ENCODE measurements at regions not wholly inside any gene's neighbourhood (a gene's known extent, or its start where the extent isn't known, plus 50 kb on each side); places are given as distances from the start of the nearest gene placed in this dataset.
"Not testable (repeated sequence)": the region's sequence is repeated elsewhere in the genome, so short reads cannot be mapped to it uniquely, and the experiment has no call there.

- not testable (repeated sequence) for DNase-seq (ENCODE audit: low read depth in 2 of 2)
Observed at GRCh38 chr7:66456431-66456830, 172.2 kb upstream of the KCTD7 start.

DNA sequence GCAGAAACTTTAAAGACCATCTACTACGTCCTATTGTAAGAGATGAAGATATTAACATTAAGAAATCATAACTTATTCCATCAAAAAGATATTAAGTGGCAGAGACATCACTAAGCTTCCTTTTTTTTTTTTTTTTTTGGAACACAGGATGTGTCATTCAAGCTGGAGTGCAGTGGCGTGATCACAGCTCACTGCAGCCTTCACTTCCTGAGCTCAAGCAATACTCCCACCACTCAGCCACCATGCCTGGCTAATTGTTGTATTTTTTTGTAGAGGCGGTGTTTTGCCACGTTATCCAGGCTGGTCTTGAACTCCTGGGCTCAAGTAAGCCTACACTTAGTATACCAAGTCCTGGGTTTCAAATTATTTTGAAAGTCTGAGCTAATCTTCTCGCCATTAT is 169.7 kb upstream of the KCTD7 start:
- DNase-seq (ENCODE audit: low read depth in 2 of 2), result not testable (repeated sequence)

GRCh38 chr7:66459783-66460413 is 168.8 kb upstream of the KCTD7 start:
- not testable (repeated sequence) for DNase-seq (ENCODE audit: low read depth in 2 of 2)

- no peak for DNase-seq (ENCODE audit: low read depth in 2 of 2)
Observed at GRCh38 chr7:66460921-66461361, 167.7 kb upstream of the KCTD7 start.

DNA sequence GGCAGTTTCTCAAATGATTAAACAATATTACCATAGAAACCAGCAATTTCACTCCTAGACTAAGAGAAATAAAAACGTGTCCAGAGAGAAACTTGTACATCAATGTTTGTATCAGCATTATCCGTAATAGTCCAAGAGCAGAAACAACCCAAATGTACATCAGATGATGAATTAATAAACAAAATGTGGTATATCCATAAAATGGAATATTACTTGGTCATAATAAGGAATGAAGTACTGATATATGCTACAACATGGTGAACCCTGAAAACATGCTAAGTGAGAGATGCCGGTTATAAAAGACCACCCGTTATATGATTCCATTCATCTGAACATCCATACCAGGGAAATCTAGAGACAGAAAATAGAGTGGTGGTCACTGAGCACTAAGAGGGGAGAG is 167.3 kb upstream of the KCTD7 start:
- DNase-seq (ENCODE audit: low read depth in 2 of 2), result not testable (repeated sequence)

DNA sequence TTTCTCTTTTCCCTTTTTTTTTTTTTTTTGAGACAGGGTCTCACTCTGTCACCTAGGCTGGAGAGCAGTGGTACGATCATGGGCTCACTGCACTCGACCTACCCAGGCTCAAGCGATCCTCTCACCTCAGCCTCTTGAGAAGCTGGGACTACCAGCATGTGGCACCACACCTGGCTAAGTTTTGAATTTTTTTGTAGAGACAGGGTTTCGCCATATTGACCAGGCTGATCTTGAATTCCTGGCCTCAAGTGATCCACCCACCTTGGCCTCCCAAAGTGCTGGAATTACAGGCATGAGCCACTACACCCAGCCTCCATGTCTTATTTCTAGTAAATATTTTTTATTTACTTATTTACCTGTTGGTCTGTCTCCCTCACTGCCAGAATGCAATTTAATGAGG is 165.8 kb upstream of the KCTD7 start:
- DNase-seq (ENCODE audit: low read depth in 2 of 2), result not testable (repeated sequence)

GRCh38 chr7:66464059-66464458 is 164.6 kb upstream of the KCTD7 start:
- no peak for DNase-seq (ENCODE audit: low read depth in 2 of 2)

DNA sequence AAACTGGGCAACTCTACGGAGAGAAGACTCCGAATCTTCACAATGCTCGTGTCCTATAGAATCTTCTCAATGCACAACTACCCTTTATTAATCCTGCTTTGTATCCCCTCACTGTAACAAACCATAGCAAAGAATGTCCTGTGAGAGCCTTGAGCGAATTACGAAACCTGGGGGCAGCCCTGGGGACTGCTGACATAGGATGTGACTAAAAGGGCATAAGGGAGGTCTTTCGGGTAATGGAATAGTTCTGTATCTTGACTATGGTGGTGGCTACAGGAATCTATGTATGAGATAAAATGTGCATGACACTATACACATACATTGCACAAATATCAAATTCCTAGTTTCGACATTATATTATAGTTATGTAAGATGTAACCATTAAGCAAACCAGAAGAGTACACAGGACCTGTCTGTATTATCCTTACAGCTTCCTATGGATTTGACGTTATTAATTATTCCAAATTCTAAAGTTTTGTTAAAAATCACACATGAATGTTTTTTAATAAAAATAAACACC is 162.5 kb upstream of the KCTD7 start:
- DNase-seq (ENCODE audit: low read depth in 2 of 2), result no peak

- no peak for DNase-seq (ENCODE audit: low read depth in 2 of 2)
Observed at GRCh38 chr7:66467887-66468286, 160.8 kb upstream of the KCTD7 start.

DNA sequence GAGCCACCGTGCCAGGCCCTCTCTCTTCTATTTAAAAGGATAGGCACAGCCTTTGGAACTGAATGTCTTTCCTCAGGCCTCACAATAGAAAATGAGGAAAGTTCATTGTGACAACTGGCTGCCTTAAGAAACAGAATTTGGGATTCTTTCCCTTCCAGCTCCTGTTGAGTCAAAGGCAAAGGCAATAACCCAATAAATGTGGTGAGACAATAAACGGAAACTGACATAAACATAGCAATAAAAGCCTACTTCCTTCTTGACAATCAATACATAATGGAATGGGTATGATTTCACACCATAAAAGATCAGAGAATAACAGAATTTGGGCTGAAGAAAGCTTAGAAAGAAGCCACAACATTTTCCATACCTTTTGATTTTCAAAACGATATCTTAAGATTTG is 155.6 kb upstream of the KCTD7 start:
- DNase-seq (ENCODE audit: low read depth in 2 of 2), result not testable (repeated sequence)

DNA sequence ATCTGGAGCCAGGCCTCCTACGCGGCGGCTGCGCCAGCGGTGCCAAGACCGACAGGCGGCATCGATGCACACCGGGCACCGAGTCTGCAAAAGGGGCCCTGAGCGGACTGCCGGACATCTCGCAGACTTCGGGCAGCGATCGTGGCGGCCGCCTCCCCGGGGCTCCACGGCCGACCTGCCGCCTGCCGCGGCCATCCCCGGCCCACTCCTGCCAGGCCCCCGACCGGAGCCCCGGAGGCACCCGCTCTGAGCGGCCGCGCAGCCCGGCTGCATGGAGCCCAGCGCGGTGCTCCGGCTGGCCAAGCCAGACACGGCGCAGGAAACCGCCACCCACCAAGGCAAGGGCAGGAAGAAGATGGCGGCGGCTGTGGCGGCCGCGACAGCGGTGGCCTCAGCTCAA is 154.2 kb upstream of the KCTD7 start:
- DNase-seq (ENCODE audit: low read depth in 2 of 2), result no peak

DNA sequence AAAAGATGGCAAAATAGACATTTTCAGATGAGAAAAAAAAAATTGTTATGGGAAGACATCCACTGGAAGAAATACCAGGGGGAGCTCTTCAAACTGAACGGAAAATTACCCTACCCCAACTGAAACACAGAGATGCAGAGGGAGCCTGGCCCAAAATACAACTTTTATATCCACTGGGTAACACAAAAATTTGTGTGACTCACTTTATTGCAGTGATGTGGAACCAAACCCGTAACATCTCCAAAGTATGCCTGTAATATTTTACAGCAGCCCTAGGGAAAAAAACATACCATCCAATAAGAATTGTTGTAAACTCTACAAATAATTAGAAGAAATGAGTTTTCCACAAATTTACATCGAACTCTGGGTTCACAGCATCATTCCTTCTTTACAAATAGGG is 152.6 kb upstream of the KCTD7 start:
- DNase-seq (ENCODE audit: low read depth in 2 of 2), result not testable (repeated sequence)

GRCh38 chr7:66477822-66478397 is 150.8 kb upstream of the KCTD7 start:
- DNase-seq (ENCODE audit: low read depth in 2 of 2), result not testable (repeated sequence)

- not testable (repeated sequence) for DNase-seq (ENCODE audit: low read depth in 2 of 2)
Observed at GRCh38 chr7:66481229-66481628, 147.5 kb upstream of the KCTD7 start.

GRCh38 chr7:66489065-66489464 is 139.6 kb upstream of the KCTD7 start:
- not testable (repeated sequence) for DNase-seq (ENCODE audit: low read depth in 2 of 2)

DNA sequence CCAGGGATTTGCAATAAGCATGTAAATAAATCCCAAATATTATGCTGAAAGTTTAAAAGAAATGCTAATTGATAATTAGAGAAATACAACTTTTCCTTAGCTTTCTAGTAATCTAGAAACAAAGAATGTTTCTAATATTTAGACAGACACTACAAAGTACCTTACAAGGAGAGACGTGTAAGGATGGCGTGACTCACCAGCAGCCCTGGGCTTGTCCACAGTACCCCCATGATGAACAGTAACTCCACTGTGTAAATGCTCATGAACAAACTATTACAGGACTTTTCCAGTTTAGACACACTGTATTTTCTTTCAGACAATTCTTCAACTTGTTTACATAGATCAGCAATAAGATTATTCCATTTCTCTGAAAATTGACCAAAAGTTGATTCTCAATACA is 138.9 kb upstream of the KCTD7 start:
- not testable (repeated sequence) for DNase-seq (ENCODE audit: low read depth in 2 of 2)

DNA sequence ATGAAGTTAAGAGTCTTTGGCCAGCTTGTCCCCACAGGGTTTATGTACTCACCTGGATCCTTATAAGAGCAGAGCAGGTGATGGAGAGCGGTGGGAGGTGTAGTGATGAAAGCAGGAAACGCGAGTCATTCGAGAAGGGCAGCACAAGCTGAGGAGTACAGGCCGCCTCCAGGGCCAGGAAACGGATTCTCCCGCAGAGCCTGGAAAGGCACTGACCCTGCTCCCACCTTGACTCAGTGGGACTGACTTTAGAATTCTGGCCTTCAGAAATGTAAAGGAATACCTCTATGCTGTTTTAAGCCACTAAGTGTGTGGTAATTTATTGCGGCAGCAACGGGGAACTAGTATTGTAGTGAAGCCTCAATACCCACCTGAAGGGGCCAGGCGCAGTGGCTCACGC is 137.7 kb upstream of the KCTD7 start:
- DNase-seq (ENCODE audit: low read depth in 2 of 2), result not testable (repeated sequence)

GRCh38 chr7:66492405-66492804 is 136.3 kb upstream of the KCTD7 start:
- DNase-seq (ENCODE audit: low read depth in 2 of 2), result not testable (repeated sequence)

DNA sequence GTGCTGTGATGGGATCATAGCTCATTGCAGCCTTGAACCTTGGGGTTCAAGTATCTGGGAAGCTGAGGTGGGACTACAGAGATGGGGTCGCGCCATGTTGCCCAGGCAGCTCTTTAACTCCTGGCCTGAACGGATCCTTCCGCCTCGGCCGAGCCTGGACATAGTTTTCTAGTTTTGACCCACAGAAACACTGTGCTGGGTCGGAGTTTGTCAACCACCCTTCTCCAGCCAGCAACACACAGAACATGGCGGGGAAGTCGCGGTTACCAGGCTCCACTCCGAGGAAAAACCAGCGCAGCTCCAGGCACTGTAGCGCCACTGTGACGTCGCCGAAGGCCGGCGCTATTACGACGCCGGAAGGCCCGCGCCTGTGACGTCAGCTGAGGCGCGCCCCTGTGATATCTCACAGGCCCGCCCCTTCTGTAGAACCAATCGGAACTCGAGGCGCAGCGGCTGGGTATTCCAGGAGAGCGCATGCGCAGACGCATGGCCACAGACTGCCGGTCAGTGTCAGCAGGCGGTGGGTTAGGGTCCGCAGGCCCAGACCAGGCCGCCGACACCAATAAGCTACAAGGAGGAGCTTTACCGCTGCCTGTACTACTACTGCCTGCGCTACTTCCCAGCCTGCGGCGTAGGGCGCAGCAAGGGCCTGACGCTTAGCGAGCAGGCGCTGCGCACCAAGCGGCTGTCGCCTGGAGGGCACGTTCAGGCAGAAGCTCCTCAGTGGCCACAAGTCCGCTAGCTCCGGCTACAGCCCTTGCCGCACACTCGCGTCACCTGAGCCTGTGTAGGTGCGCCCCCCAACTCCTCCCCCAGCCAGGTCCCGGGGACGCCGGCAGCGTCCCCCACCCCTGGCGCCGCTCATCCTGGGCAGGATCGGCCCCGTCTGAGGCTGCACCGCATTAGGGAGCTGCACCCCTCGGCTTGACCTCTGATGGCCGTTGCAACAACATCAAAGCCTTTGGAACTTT is 135.2 kb upstream of the KCTD7 start:
- DNase-seq (ENCODE audit: low read depth in 2 of 2), result peak; percentile 93 to 94

DNA sequence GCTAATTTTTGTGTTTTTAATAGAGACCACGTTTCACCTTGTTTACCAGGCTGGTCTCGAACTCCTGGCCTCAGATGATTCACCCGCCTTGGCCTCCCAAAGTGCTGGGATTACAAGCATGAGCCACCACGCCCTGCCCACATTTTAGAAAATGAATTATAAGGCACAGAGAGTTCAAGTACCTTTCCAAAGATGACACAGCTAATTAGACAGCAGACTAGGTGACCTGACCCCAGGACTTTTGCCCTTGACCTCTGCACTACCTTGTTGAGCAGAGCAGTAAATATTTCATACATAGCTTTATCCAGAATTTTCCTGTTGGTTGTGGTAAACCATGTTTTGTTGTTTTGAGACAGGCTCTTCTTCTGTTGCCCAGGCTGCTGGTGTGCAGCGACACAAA is 131.3 kb upstream of the KCTD7 start:
- no peak for DNase-seq (ENCODE audit: low read depth in 2 of 2)

DNA sequence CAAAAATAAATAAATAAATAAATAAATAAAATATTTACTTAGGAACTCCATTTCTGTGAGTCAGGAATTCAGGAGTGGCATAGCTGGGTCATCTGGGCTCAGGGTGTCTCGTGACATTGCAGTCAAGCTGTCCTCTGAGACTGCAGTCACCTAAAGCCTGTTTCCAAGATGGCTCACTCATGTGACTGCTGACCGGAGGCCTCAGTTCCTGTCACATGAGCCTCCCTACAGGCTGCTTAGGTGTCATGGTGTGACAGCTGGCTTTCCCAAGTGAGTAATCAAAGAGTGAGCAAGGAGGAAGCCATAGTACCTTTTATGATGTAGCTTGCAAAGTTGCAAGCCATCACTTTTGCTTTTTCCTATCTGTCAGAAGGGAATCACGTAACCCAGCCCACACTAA is 128.6 kb upstream of the KCTD7 start:
- DNase-seq (ENCODE audit: low read depth in 2 of 2), result no peak

Measured in stimulated activated CD8-positive, alpha-beta memory T cell treated with anti-CD3 and anti-CD28 coated beads, Interleukin-2, amount 100 ng/mL, for 1 hour (primary cell).